GM23248 (cell line): ENCODE measurements at regions not wholly inside any gene's neighbourhood (a gene's known extent, or its start where the extent isn't known, plus 50 kb on each side); places are given as distances from the start of the nearest gene placed in this dataset.

Experiments
- DNase-seq: peaks from one replicate; pipeline ENCODE4 v3.0.0-alpha.2; 2015
- H2AFZ ChIP-seq: fragments of 200-600 bp; sonication (generic); 2 replicates; pipeline ENCODE4 v1.6.1; 2016; ENCODE audit warnings: antibody characterized with exemption
- H3F3A ChIP-seq: fragments of 200-600 bp; sonication (generic); 2 replicates; pipeline ENCODE4 v1.6.1; 2016; ENCODE audit warnings: mild to moderate bottlenecking, antibody characterized with exemption, mixed run types; ENCODE audit not compliant: insufficient read depth
- H3K27ac ChIP-seq: fragments of 200-600 bp; sonication (generic); 2 replicates; pipeline ENCODE4 v1.5.1; 2016; ENCODE audit warnings: mild to moderate bottlenecking
- H3K27me3 ChIP-seq: fragments of 200-600 bp; sonication (generic); replicated peaks from 2 replicates; pipeline ENCODE4 v1.6.1; 2016; ENCODE audit warnings: mild to moderate bottlenecking; ENCODE audit not compliant: insufficient read depth
- H3K36me3 ChIP-seq: fragments of 200-600 bp; sonication (generic); 2 replicates; pipeline ENCODE4 v1.6.1; 2016; ENCODE audit warnings: low read depth, mild to moderate bottlenecking
- H3K4me1 ChIP-seq: fragments of 200-600 bp; sonication (generic); 2 replicates; pipeline ENCODE4 v1.6.1; 2016; ENCODE audit warnings: mild to moderate bottlenecking; ENCODE audit not compliant: insufficient read depth
- H3K4me2 ChIP-seq: fragments of 200-600 bp; sonication (generic); one replicate; pipeline ENCODE4 v1.6.1; 2016; ENCODE audit warnings: mild to moderate bottlenecking; ENCODE audit not compliant: unreplicated experiment
- H3K4me3 ChIP-seq: fragments of 200-600 bp; sonication (generic); 2 replicates; pipeline ENCODE4 v1.5.1; 2016; ENCODE audit warnings: mild to moderate bottlenecking
- H3K79me2 ChIP-seq: fragments of 200-600 bp; sonication (generic); 2 replicates; pipeline ENCODE4 v1.6.1; 2016; ENCODE audit warnings: mild to moderate bottlenecking; ENCODE audit not compliant: insufficient read depth
- H3K9ac ChIP-seq: fragments of 200-600 bp; sonication (generic); 2 replicates; pipeline ENCODE4 v1.6.1; 2016; ENCODE audit warnings: mild to moderate bottlenecking
- H3K9me2 ChIP-seq: fragments of 200-600 bp; sonication (generic); 2 replicates; pipeline ENCODE4 v1.6.1; 2016; ENCODE audit warnings: mixed run types, mild to moderate bottlenecking, moderate library complexity; ENCODE audit not compliant: insufficient read depth
- H3K9me3 ChIP-seq: fragments of 200-600 bp; sonication (generic); one replicate; pipeline ENCODE4 v1.6.1; 2017; ENCODE audit warnings: low read depth
- H4K20me1 ChIP-seq: fragments of 200-600 bp; sonication (generic); 2 replicates; pipeline ENCODE4 v1.6.0; 2016; ENCODE audit not compliant: insufficient read depth
- EZH2 ChIP-seq: fragments of 200-600 bp; sonication (generic); IDR thresholded peaks from 2 replicates; pipeline ENCODE4 v1.6.1; 2018; ENCODE audit warnings: antibody characterized with exemption, mild to moderate bottlenecking; ENCODE audit not compliant: insufficient read depth, poor library complexity, severe bottlenecking
- EZH2phosphoT487 ChIP-seq: fragments of 200-600 bp; sonication (generic); IDR thresholded peaks from 2 replicates; pipeline ENCODE4 v1.6.1; 2018; ENCODE audit warnings: antibody characterized with exemption, moderate library complexity, mild to moderate bottlenecking, low read depth; ENCODE audit not compliant: insufficient read depth
- WGBS, 2 experiments: methylation state at CpG; one replicate each; pipeline ENCODE4 v1.1.6; 2015 to 2017; ENCODE audit warnings: low lambda C conversion rate in 2 of 2, low coverage in 1 of 2; ENCODE audit errors: missing lambda C conversion rate in 2 of 2; 5-methylcytosine and 5-hydroxymethylcytosine counted together
- in situ Hi-C: fragments of 300-500 bp; cut with MboI; formaldehyde crosslinking; loops from 2 replicates; pipeline ENCODE4 v1.15.0; 2020

GRCh38 chr13:80450386-80450785 lies 109.5 kb upstream of the SPRY2 start:
- H3F3A ChIP-seq = no peaks in the 10 kb centered on the region
- no peaks in the 10 kb centered on the region for H3K27me3 ChIP-seq
- no peak for DNase-seq
- H3K9me3 ChIP-seq = no peaks in the 10 kb centered on the region
- no peaks in the 10 kb centered on the region for H4K20me1 ChIP-seq
- TF ChIP-seq EZH2 (no peak), EZH2phosphoT487 (no peak)
- H3K4me1 ChIP-seq = no peaks in the 10 kb centered on the region
- H3K4me2 ChIP-seq = no peak overlapping the region
- H3K27ac ChIP-seq = no peak overlapping the region
- no peak overlapping the region for H3K4me3 ChIP-seq
- H3K36me3 ChIP-seq = no peaks in the 10 kb centered on the region
- no peak overlapping the region for H3K9ac ChIP-seq
- H2AFZ ChIP-seq = no peak overlapping the region
- H3K9me2 ChIP-seq = no peaks in the 10 kb centered on the region
- H3K79me2 ChIP-seq = no peaks in the 10 kb centered on the region
- in situ Hi-C loops = no loop called here

GRCh38 chr13:80448725-80449124 lies 107.8 kb upstream of the SPRY2 start:
- Histone ChIP-seq H3K9me3 (no peaks in the 10 kb centered on the region), H3K36me3 (no peaks in the 10 kb centered on the region), H2AFZ (no peak overlapping the region), H3K27ac (no peak overlapping the region), H4K20me1 (no peaks in the 10 kb centered on the region), H3K4me2 (no peak overlapping the region), H3K79me2 (no peaks in the 10 kb centered on the region), H3K9ac (no peak overlapping the region), H3K9me2 (no peaks in the 10 kb centered on the region), H3K4me3 (no peak overlapping the region), H3K27me3 (no peaks in the 10 kb centered on the region), H3F3A (no peaks in the 10 kb centered on the region), H3K4me1 (no peaks in the 10 kb centered on the region)
- DNase-seq = no peak
- WGBS, 2 experiments = 36 to 41% methylated on average over 2 of the region's 2 CpGs
- TF ChIP-seq EZH2 (no peak), EZH2phosphoT487 (no peak)
- in situ Hi-C loops = no loop called here

GRCh38 chr13:80447747-80448146 lies 106.8 kb upstream of the SPRY2 start:
- Histone ChIP-seq H3K4me1 (no peaks in the 10 kb centered on the region), H3K27me3 (no peaks in the 10 kb centered on the region), H4K20me1 (no peaks in the 10 kb centered on the region), H3K27ac (no peak overlapping the region), H2AFZ (no peak overlapping the region), H3K9me2 (no peaks in the 10 kb centered on the region), H3K79me2 (no peaks in the 10 kb centered on the region), H3K36me3 (no peaks in the 10 kb centered on the region), H3K9ac (no peak overlapping the region), H3K9me3 (no peaks in the 10 kb centered on the region), H3F3A (no peaks in the 10 kb centered on the region), H3K4me2 (no peak overlapping the region), H3K4me3 (no peak overlapping the region)
- no peak for DNase-seq
- WGBS, 2 experiments = 25% methylated on average over 2 of the region's 2 CpGs
- TF ChIP-seq EZH2phosphoT487 (no peak), EZH2 (no peak)
- in situ Hi-C loops = no loop called here

- no peaks in the 10 kb centered on the region for H3K27me3 ChIP-seq
- H3K4me3 ChIP-seq = no peak overlapping the region
- H3K9ac ChIP-seq = no peak overlapping the region
- in situ Hi-C loops = no loop called here
- no peaks in the 10 kb centered on the region for H4K20me1 ChIP-seq
- H3K9me3 ChIP-seq = no peaks in the 10 kb centered on the region
- H3K27ac ChIP-seq = no peak overlapping the region
- no peaks in the 10 kb centered on the region for H3F3A ChIP-seq
- DNase-seq = no peak
- no peak overlapping the region for H3K4me2 ChIP-seq
- 30 to 31% methylated on average over 4 of the region's 4 CpGs for WGBS, 2 experiments
- no peak overlapping the region for H2AFZ ChIP-seq
- no peaks in the 10 kb centered on the region for H3K9me2 ChIP-seq
- no peaks in the 10 kb centered on the region for H3K4me1 ChIP-seq
- H3K36me3 ChIP-seq = no peaks in the 10 kb centered on the region
- no peaks in the 10 kb centered on the region for H3K79me2 ChIP-seq
- TF ChIP-seq EZH2 = no peak
- TF ChIP-seq EZH2phosphoT487 = no peak
Observed at GRCh38 chr13:80444240-80445015, 103.5 kb upstream of the SPRY2 start.

- no peak overlapping the region for H3K4me3 ChIP-seq
- H3K9me3 ChIP-seq = no peaks in the 10 kb centered on the region
- no peak overlapping the region for H3K27ac ChIP-seq
- H4K20me1 ChIP-seq = no peaks in the 10 kb centered on the region
- H3F3A ChIP-seq = no peaks in the 10 kb centered on the region
- no peak overlapping the region for H3K4me2 ChIP-seq
- no peak for DNase-seq
- no peaks in the 10 kb centered on the region for H3K4me1 ChIP-seq
- H2AFZ ChIP-seq = no peak overlapping the region
- no peak overlapping the region for H3K9ac ChIP-seq
- no peaks in the 10 kb centered on the region for H3K27me3 ChIP-seq
- no peaks in the 10 kb centered on the region for H3K36me3 ChIP-seq
- TF ChIP-seq EZH2 (no peak), EZH2phosphoT487 (no peak)
- H3K9me2 ChIP-seq = no peaks in the 10 kb centered on the region
- in situ Hi-C loops = no loop called here
- H3K79me2 ChIP-seq = no peaks in the 10 kb centered on the region
Observed at GRCh38 chr13:80442609-80443008, 101.7 kb upstream of the SPRY2 start.
